ENCODE measurements at regions not wholly inside any gene's neighbourhood (a gene's known extent, or its start where the extent isn't known, plus 50 kb on each side); places are given as distances from the start of the nearest gene placed in this dataset.
"Not testable (repeated sequence)": the region's sequence is repeated elsewhere in the genome, so short reads cannot be mapped to it uniquely, and the experiment has no call there.

DNA sequence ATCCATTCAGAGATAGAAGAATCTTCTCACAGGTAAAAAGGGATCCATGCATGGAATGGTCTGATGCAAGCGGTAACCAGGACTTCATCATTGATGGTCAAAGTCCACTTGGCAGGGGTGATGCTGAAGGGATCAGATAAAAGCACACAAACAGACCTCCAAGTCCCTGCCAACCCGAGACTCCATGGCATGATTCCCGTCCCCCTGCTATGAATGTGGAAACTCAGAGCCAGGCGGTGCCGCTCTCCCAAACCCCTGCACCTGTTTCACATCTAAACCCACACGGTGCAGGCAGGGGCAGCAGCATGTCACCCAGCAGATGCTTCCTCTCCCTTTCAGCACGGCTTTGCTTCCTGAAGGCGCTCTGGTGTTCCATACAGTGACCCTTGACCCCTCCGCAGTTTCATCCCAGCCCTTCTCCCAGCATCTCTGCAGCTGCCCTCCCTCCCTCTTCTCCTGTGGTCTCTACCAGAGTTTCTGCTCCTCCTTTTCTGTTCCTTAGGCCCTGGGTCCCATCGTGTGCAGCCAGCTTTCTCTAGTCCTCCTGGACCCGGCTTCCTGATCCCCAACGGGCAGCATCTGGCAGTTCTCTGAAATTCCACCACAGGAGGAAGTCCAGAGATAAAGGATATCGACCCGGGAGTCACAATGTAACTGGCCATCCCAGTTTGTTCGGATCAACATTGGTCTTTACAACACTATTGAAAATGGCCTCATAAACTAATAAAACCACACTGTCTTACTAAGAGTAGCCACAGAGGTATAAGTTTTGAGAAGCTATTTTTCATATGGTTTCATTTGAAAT is 235.0 kb downstream of the TTLL2 start:
- intact Hi-C loops (cut with micrococcal nuclease; ENCODE audit: unreplicated experiment): no loop called here
- Histone ChIP-seq H3K36me3 (ENCODE audit: insufficient read depth, low read length) (no peaks in the 10 kb centered on the region), H3K4me2 (ENCODE audit: low read length) (no peak overlapping the region), H2AFZ (ENCODE audit: low read length) (no peak overlapping the region), H4K20me1 (ENCODE audit: insufficient read depth, low read length) (no peaks in the 10 kb centered on the region), H3K4me3 (ENCODE audit: low read depth, low read length, poor library complexity, severe bottlenecking) (no peak overlapping the region), H3K79me2 (ENCODE audit: insufficient read depth, low read depth, low read length) (no peaks in the 10 kb centered on the region), H3K4me1 (ENCODE audit: insufficient read depth, low read length, poor library complexity, severe bottlenecking) (no peaks in the 10 kb centered on the region), H3K9me3 (ENCODE audit: low read length) (no peaks in the 10 kb centered on the region), H3K9me2 (ENCODE audit: insufficient read depth, low read length) (no peaks in the 10 kb centered on the region), H3K27ac (ENCODE audit: low read depth, low read length, poor library complexity, severe bottlenecking) (no peak overlapping the region)
- no peak for DNase-seq (ENCODE audit: low spot score)
- no TSS peak for BruUV-seq (replicated peaks)
- POLR2A ChIA-PET: no interaction called here
- CTCF ChIA-PET (ENCODE audit: unreplicated experiment): no interaction called here
- no peak for TF ChIP-seq EZH2phosphoT487 (IDR thresholded peaks at IDR 0.05; ENCODE audit: borderline replicate concordance, low read depth, low read length)
- TF ChIP-seq, protein P1, sequence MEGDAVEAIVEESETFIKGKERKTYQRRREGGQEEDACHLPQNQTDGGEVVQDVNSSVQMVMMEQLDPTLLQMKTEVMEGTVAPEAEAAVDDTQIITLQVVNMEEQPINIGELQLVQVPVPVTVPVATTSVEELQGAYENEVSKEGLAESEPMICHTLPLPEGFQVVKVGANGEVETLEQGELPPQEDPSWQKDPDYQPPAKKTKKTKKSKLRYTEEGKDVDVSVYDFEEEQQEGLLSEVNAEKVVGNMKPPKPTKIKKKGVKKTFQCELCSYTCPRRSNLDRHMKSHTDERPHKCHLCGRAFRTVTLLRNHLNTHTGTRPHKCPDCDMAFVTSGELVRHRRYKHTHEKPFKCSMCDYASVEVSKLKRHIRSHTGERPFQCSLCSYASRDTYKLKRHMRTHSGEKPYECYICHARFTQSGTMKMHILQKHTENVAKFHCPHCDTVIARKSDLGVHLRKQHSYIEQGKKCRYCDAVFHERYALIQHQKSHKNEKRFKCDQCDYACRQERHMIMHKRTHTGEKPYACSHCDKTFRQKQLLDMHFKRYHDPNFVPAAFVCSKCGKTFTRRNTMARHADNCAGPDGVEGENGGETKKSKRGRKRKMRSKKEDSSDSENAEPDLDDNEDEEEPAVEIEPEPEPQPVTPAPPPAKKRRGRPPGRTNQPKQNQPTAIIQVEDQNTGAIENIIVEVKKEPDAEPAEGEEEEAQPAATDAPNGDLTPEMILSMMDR (conservative IDR thresholded peaks at IDR 0.05; ENCODE audit: low read length): no peak

DNA sequence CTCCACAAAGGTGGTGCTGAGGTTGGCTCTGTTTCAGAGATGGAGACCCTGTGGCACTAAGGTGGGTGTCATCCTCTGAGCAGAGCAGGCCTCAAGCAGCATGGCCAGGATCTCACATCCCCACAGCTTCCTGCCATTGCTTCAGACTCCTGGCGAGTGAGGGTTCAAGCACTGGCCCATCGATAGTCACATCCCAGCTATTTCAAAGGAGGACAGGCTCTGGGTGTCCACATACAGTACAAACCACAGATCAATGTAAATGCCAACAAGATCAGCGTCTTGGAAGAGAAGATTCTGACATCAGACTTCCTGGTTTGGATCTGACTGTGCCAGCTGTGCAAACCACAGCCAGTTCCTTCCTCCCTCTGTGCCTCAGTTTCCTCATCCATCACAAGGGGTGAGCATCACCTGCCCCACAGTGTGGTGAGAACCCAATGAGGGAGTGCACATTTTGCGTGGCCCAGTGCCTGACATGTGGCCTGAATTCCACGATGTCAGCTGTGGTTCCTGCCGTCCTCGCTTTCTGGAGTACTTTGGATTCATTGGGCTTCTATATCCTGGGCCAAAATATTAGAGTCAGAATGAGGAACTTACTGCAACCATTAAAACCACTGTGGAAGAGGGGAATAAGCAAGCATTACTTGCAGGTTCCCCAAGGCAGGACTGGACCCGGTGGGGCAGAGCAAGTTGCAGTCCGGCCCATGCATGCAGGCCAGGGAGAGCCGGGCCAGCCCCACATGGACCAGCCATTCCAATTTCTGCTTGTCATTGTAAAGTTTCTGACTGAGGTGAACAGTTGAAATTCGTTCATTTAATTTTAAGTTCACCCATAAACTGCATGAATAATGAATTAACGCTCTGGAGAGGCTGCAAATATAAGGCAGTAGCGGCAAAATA is 236.0 kb downstream of the TTLL2 start:
- ChIA-PET CTCF (ENCODE audit: unreplicated experiment) (interaction anchor here (0.6 kb wide), 1 partner anchor 295 kb away, joined by 9 read pairs; no protein-coding TSS in a partner anchor), POLR2A (no interaction called here)
- Histone ChIP-seq H3K79me2 (ENCODE audit: insufficient read depth, low read depth, low read length) (no peaks in the 10 kb centered on the region), H4K20me1 (ENCODE audit: insufficient read depth, low read length) (no peaks in the 10 kb centered on the region), H3K4me2 (ENCODE audit: low read length) (no peak overlapping the region), H3K9me3 (ENCODE audit: low read length) (no peaks in the 10 kb centered on the region), H3K9me2 (ENCODE audit: insufficient read depth, low read length) (no peaks in the 10 kb centered on the region), H3K27ac (ENCODE audit: low read depth, low read length, poor library complexity, severe bottlenecking) (no peak overlapping the region), H3K4me1 (ENCODE audit: insufficient read depth, low read length, poor library complexity, severe bottlenecking) (no peaks in the 10 kb centered on the region), H3K36me3 (ENCODE audit: insufficient read depth, low read length) (no peaks in the 10 kb centered on the region), H2AFZ (ENCODE audit: low read length) (no peak overlapping the region), H3K4me3 (ENCODE audit: low read depth, low read length, poor library complexity, severe bottlenecking) (no peak overlapping the region)
- intact Hi-C loops (cut with micrococcal nuclease; ENCODE audit: unreplicated experiment): no loop called here
- BruUV-seq (replicated peaks): no TSS peak
- DNase-seq (ENCODE audit: low spot score): no peak
- no peak for TF ChIP-seq EZH2phosphoT487 (IDR thresholded peaks at IDR 0.05; ENCODE audit: borderline replicate concordance, low read depth, low read length)
- TF ChIP-seq, protein P1 (conservative IDR thresholded peaks at IDR 0.05; ENCODE audit: low read length): no peak

GRCh38 chr6:167562862-167563261 is 238.0 kb downstream of the TTLL2 start:
- POLR2A ChIA-PET; H3K36me3 ChIP-seq (ENCODE audit: insufficient read depth, low read length); CTCF ChIA-PET (ENCODE audit: unreplicated experiment): not testable (repeated sequence)

More at GRCh38 chr6:167562862-167563261, 238.0 kb downstream of the TTLL2 start:
- H3K4me2 ChIP-seq (ENCODE audit: low read length); BruUV-seq (replicated peaks); DNase-seq (ENCODE audit: low spot score); H3K9me3 ChIP-seq (ENCODE audit: low read length); H3K27ac ChIP-seq (ENCODE audit: low read depth, low read length, poor library complexity, severe bottlenecking); H3K9me2 ChIP-seq (ENCODE audit: insufficient read depth, low read length); H3K4me3 ChIP-seq (ENCODE audit: low read depth, low read length, poor library complexity, severe bottlenecking); intact Hi-C loops (cut with micrococcal nuclease; ENCODE audit: unreplicated experiment); H3K79me2 ChIP-seq (ENCODE audit: insufficient read depth, low read depth, low read length); H4K20me1 ChIP-seq (ENCODE audit: insufficient read depth, low read length); H2AFZ ChIP-seq (ENCODE audit: low read length); H3K4me1 ChIP-seq (ENCODE audit: insufficient read depth, low read length, poor library complexity, severe bottlenecking): not testable (repeated sequence)
